Astrocyte (in vitro differentiated cells and primary cell): ENCODE measurements at regions not wholly inside any gene's neighbourhood (a gene's known extent, or its start where the extent isn't known, plus 50 kb on each side); places are given as distances from the start of the nearest gene placed in this dataset.
A peak's percentile ranks its signal among the peaks of the same experiment; 100 is the strongest.

ENCODE experiments used
- DNase-seq: peaks from one replicate; pipeline ENCODE4 v3.0.0-alpha.2; 2010; ENCODE audit warnings: low read depth
- FAIRE-seq: peaks from 2 replicates; lab custom pipeline; 2011; peaks lifted over from hg19 to GRCh38; lab: Jason Lieb, UNC
- H2AFZ ChIP-seq: 2 replicates; pipeline ENCODE4 v1.6.0; 2012; ENCODE audit warnings: low read depth, low read length, inconsistent platforms
- H3K27ac ChIP-seq: 2 replicates; pipeline ENCODE4 v1.5.1; 2011; ENCODE audit warnings: low read depth, low read length, inconsistent platforms
- H3K27me3 ChIP-seq: 2 replicates; pipeline ENCODE4 v1.6.0; 2011; ENCODE audit warnings: low read length, inconsistent platforms; ENCODE audit not compliant: insufficient read depth
- H3K36me3 ChIP-seq: 2 replicates; pipeline ENCODE4 v1.5.1; 2011; ENCODE audit warnings: low read length, inconsistent platforms; ENCODE audit not compliant: insufficient read depth
- H3K4me1 ChIP-seq: 2 replicates; pipeline ENCODE4 v1.5.1; 2011; ENCODE audit warnings: low read length, inconsistent platforms; ENCODE audit not compliant: insufficient read depth
- H3K4me2 ChIP-seq: 2 replicates; pipeline ENCODE4 v1.6.0; 2012; ENCODE audit warnings: low read length, inconsistent platforms
- H3K4me3 ChIP-seq: 2 replicates; pipeline ENCODE4 v1.5.1; 2011; ENCODE audit warnings: low read depth, mild to moderate bottlenecking, low read length, inconsistent platforms; ENCODE audit not compliant: insufficient read depth
- H3K79me2 ChIP-seq: 2 replicates; pipeline ENCODE4 v1.6.0; 2012; ENCODE audit warnings: mild to moderate bottlenecking, low read length, inconsistent platforms; ENCODE audit not compliant: insufficient read depth
- H3K9ac ChIP-seq: 2 replicates; pipeline ENCODE4 v1.6.0; 2012; ENCODE audit warnings: mild to moderate bottlenecking, low read length, inconsistent platforms
- H3K9me3 ChIP-seq: 2 replicates; pipeline ENCODE4 v1.5.1; 2012; ENCODE audit warnings: low read depth, mild to moderate bottlenecking, low read length, inconsistent platforms; ENCODE audit not compliant: insufficient read depth
- H4K20me1 ChIP-seq: 2 replicates; pipeline ENCODE4 v1.6.0; 2012; ENCODE audit warnings: low read length, inconsistent platforms; ENCODE audit not compliant: insufficient read depth
- H3K27ac Mint-ChIP-seq: one replicate; pipeline ENCODE4 v1.8.0; 2021; ENCODE audit warnings: mild to moderate bottlenecking, mixed read lengths; ENCODE audit not compliant: unreplicated experiment
- H3K27me3 Mint-ChIP-seq: one replicate; pipeline ENCODE4 v1.8.0; 2021; ENCODE audit warnings: low read depth, mixed read lengths; ENCODE audit not compliant: unreplicated experiment
- H3K36me3 Mint-ChIP-seq: one replicate; pipeline ENCODE4 v1.8.0; 2021; ENCODE audit warnings: low read depth, mixed read lengths; ENCODE audit not compliant: unreplicated experiment
- H3K4me1 Mint-ChIP-seq: one replicate; pipeline ENCODE4 v1.8.0; 2021; ENCODE audit warnings: low read depth, mixed read lengths; ENCODE audit not compliant: unreplicated experiment
- H3K4me3 Mint-ChIP-seq: one replicate; pipeline ENCODE4 v1.8.0; 2021; ENCODE audit warnings: mild to moderate bottlenecking, moderate library complexity, mixed read lengths; ENCODE audit not compliant: unreplicated experiment
- H3K9me3 Mint-ChIP-seq: one replicate; pipeline ENCODE4 v1.8.0; 2021; ENCODE audit warnings: mild to moderate bottlenecking, mixed read lengths; ENCODE audit not compliant: unreplicated experiment
- EZH2 ChIP-seq: IDR thresholded peaks from 2 replicates; pipeline ENCODE4 v1.6.1; 2012; ENCODE audit warnings: mild to moderate bottlenecking, low read length, inconsistent platforms; ENCODE audit not compliant: insufficient read depth
- TF ChIP-seq, protein P1 (sequence below): IDR thresholded peaks from 2 replicates; pipeline ENCODE4 v1.5.1; 2011; ENCODE audit warnings: low read depth, mild to moderate bottlenecking, inconsistent platforms, low read length, moderate library complexity; ENCODE audit not compliant: insufficient read depth

DNA sequence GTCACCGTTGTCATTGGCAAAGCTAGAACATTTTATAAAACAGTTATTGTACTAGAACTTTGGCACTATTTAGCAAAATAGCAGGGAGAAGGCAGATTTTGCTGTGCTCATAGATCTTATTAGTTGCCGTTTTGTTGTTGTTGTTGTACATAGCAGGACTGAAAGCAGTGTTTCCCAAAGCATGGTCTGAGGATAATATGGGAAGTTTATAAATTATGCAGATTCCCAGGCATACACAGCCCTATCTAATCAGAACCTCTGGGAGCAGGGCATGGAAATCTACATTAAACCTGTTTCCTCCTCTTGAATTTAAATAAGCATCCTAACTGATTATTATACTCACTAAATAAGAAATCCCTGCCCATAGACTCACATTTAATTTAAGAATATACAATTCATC, 87.9 kb downstream of the RAP2B start:
- no peaks in the 10 kb centered on the region for H3K36me3 ChIP-seq
- no peak overlapping the region for H3K4me3 Mint-ChIP-seq
- no peak overlapping the region for H3K27ac Mint-ChIP-seq
- no peaks in the 10 kb centered on the region for H3K27me3 ChIP-seq
- no peak overlapping the region for H2AFZ ChIP-seq
- H3K27me3 Mint-ChIP-seq: no peaks in the 10 kb centered on the region
- peaks cover 2% of the 10 kb centered on the region for H3K4me1 ChIP-seq
- no peaks in the 10 kb centered on the region for H3K79me2 ChIP-seq
- H3K4me1 Mint-ChIP-seq: peaks cover 19% of the 10 kb centered on the region
- H3K9me3 ChIP-seq: no peaks in the 10 kb centered on the region
- H3K4me2 ChIP-seq: no peak overlapping the region
- H3K27ac ChIP-seq: no peak overlapping the region
- DNase-seq (no peak), FAIRE-seq (no peak)
- no peaks in the 10 kb centered on the region for H3K9me3 Mint-ChIP-seq
- H3K9ac ChIP-seq: no peak overlapping the region
- H4K20me1 ChIP-seq: no peaks in the 10 kb centered on the region
- no peak overlapping the region for H3K4me3 ChIP-seq
- H3K36me3 Mint-ChIP-seq: no peaks in the 10 kb centered on the region
- TF ChIP-seq, protein P1, sequence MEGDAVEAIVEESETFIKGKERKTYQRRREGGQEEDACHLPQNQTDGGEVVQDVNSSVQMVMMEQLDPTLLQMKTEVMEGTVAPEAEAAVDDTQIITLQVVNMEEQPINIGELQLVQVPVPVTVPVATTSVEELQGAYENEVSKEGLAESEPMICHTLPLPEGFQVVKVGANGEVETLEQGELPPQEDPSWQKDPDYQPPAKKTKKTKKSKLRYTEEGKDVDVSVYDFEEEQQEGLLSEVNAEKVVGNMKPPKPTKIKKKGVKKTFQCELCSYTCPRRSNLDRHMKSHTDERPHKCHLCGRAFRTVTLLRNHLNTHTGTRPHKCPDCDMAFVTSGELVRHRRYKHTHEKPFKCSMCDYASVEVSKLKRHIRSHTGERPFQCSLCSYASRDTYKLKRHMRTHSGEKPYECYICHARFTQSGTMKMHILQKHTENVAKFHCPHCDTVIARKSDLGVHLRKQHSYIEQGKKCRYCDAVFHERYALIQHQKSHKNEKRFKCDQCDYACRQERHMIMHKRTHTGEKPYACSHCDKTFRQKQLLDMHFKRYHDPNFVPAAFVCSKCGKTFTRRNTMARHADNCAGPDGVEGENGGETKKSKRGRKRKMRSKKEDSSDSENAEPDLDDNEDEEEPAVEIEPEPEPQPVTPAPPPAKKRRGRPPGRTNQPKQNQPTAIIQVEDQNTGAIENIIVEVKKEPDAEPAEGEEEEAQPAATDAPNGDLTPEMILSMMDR: no peak
- TF ChIP-seq EZH2: no peak

DNA sequence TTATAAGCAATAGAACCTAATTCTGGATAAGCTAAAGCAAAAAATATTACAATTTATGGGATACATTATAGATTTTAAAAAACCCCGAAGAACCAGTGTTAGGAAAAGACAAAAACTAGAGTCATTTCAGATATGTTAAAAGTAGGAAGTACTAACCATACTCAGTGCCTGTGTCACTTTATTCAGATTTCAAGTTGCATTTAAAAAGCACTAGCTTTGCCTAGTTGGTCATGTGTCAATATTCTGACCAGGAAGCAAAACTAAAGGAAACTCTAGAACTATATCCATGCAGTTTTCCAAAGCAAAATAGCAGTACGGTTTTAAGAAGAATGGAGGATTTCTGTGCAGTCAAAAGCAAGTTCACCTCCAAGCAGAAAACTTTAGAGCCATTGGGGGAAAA, 88.4 kb downstream of the RAP2B start:
- no peak for FAIRE-seq

DNA sequence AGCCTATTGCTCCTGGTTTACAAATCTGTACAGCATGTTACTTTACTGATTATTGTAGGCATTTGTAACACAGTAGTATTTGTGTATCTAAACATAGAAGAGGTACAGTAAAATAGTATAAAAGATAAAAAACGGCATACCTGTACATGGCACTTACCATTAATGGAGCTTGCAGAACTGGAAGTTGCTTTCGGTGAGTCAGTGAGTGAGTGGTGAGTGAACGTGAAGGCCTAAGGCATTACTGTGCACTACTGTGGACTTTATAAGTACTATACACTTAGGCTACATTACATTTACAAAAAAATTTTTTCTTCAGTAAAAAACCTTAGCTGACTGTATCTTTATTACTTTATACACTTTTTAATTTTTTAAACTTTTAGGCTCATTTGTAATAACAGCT, 90.9 kb downstream of the RAP2B start:
- Mint-ChIP-seq H3K27ac (no peak overlapping the region), H3K4me1 (peaks cover 14% of the 10 kb centered on the region), H3K4me3 (no peak overlapping the region), H3K9me3 (no peaks in the 10 kb centered on the region), H3K36me3 (no peaks in the 10 kb centered on the region), H3K27me3 (no peaks in the 10 kb centered on the region)
- H4K20me1 ChIP-seq: no peaks in the 10 kb centered on the region
- no peaks in the 10 kb centered on the region for H3K9me3 ChIP-seq
- H3K4me3 ChIP-seq: no peak overlapping the region
- H3K27ac ChIP-seq: no peak overlapping the region
- peaks cover 9% of the 10 kb centered on the region for H3K4me1 ChIP-seq
- FAIRE-seq (no peak), DNase-seq (peak; percentile 53)
- no peaks in the 10 kb centered on the region for H3K27me3 ChIP-seq
- no peaks in the 10 kb centered on the region for H3K79me2 ChIP-seq
- no peak overlapping the region for H2AFZ ChIP-seq
- TF ChIP-seq, protein P1: no peak
- TF ChIP-seq EZH2: no peak
- no peak overlapping the region for H3K9ac ChIP-seq
- no peak overlapping the region for H3K4me2 ChIP-seq
- no peaks in the 10 kb centered on the region for H3K36me3 ChIP-seq

More for the DNA sequence above, 88.4 kb downstream of the RAP2B start:
- Histone ChIP-seq H3K9ac (no peak overlapping the region), H3K27ac (no peak overlapping the region), H3K4me1 (peaks cover 2% of the 10 kb centered on the region), H2AFZ (no peak overlapping the region), H3K9me3 (no peaks in the 10 kb centered on the region), H3K4me2 (no peak overlapping the region), H4K20me1 (no peaks in the 10 kb centered on the region), H3K36me3 (no peaks in the 10 kb centered on the region), H3K79me2 (no peaks in the 10 kb centered on the region), H3K27me3 (no peaks in the 10 kb centered on the region), H3K4me3 (no peak overlapping the region)
- TF ChIP-seq, protein P1: no peak
- no peak for TF ChIP-seq EZH2
- no peak overlapping the region for H3K4me3 Mint-ChIP-seq
- H3K36me3 Mint-ChIP-seq: no peaks in the 10 kb centered on the region
- peaks cover 14% of the 10 kb centered on the region for H3K4me1 Mint-ChIP-seq
- no peak overlapping the region for H3K27ac Mint-ChIP-seq
- no peaks in the 10 kb centered on the region for H3K27me3 Mint-ChIP-seq
- no peak for DNase-seq
- H3K9me3 Mint-ChIP-seq: no peaks in the 10 kb centered on the region
